Heart right ventricle (tissue), 16 donors: ENCODE measurements at regions not wholly inside any gene's neighbourhood (a gene's known extent, or its start where the extent isn't known, plus 50 kb on each side); places are given as distances from the start of the nearest gene placed in this dataset.

ENCODE experiments used
- ATAC-seq, 8 donors: fragments of 200-7000 bp; cut with Tn5 transposase; one replicate each; pipeline ENCODE4 v1.9.1; 2020; ENCODE audit warnings: mild to moderate bottlenecking in 8 of 8, moderate library complexity in 8 of 8, moderate number of reproducible peaks in 1 of 8
- DNase-seq, 2 donors: peaks; one replicate each; pipeline ENCODE4 v3.0.0-alpha.2; 2020
- H3K27ac ChIP-seq, 10 donors: fragments of 200-600 bp; sonication (generic) in 2 of 10; one replicate each; pipeline versions ENCODE4 v1.5.0 to v1.8.0; 2020 to 2022; ENCODE audit warnings: mild to moderate bottlenecking in 3 of 10
- H3K27me3 ChIP-seq, 7 donors: fragments of 200-600 bp; one replicate each; pipeline ENCODE4 v1.8.0; 2021 to 2022; ENCODE audit warnings: mild to moderate bottlenecking in 2 of 7
- H3K36me3 ChIP-seq, 9 donors: fragments of 200-600 bp; sonication (generic) in 1 of 9; one replicate each; pipeline versions ENCODE4 v1.5.0 to v1.8.0; 2020 to 2022; ENCODE audit warnings: mild to moderate bottlenecking in 2 of 9
- H3K4me1 ChIP-seq, 9 donors: fragments of 200-600 bp; sonication (generic) in 1 of 9; one replicate each; pipeline versions ENCODE4 v1.5.0 to v1.8.0; 2020 to 2022; ENCODE audit warnings: mild to moderate bottlenecking in 4 of 9
- H3K4me3 ChIP-seq, 10 donors: fragments of 200-600 bp; sonication (generic) in 2 of 10; one replicate each; pipeline versions ENCODE4 v1.5.0 to v1.8.0; 2020 to 2022; ENCODE audit warnings: mild to moderate bottlenecking in 7 of 10, moderate library complexity in 2 of 10
- H3K9me3 ChIP-seq, 11 donors: fragments of 200-600 bp in 10 of 11; sonication (generic) in 2 of 11; one replicate each; pipeline versions ENCODE4 v1.5.0 to v1.8.0; 2013 to 2022; ENCODE audit warnings: mild to moderate bottlenecking in 2 of 11, control low read depth in 1 of 11, moderate library complexity in 1 of 11
- WGBS, 2 donors: extraction: QIAGEN DNeasy Blood & Tissue Kit; methylation state at CpG; one replicate each; pipeline ENCODE4 v1.1.7; 2013; ENCODE audit warnings: inconsistent platforms in 1 of 2; 5-methylcytosine and 5-hydroxymethylcytosine counted together
- intact Hi-C, 10 donors: fragments of 100-400 bp; cut with DNase I; formaldehyde crosslinking; loops; one replicate each; pipeline versions ENCODE4 v1.11.1 to v1.14.2; 2022
- TF ChIP-seq, protein P1 (sequence below), 9 donors: fragments of 200-600 bp; sonication (generic) in 2 of 9; IDR thresholded peaks; one replicate each; pipeline versions ENCODE4 v1.5.0 to v1.8.0; 2021 to 2022; ENCODE audit warnings: antibody characterized with exemption in 9 of 9, mild to moderate bottlenecking in 5 of 9, moderate library complexity in 1 of 9
- donor health status: Arrhythmogenic right ventricular cardiomyopathy.
- donor health status: ischemic (EF 13 %, LVEDD 7.1; RV severe dilation, severe dysfunction).
- donor health status: healthy with polysubstance abuse.
- donor health status: DM: no; HTN: yes; CAD: no.
- donor health status: DM: no; HTN: no; CAD: no.
- donor health status: ischemic (EF 25% LVEDD 6.9; RV normal size, moderate dysfunction).
- donor health status: ischemic (EF 25% LVEDD 5.7; RV mildly dilated, moderate dysfunction).
- donor health status: healthy.
- donor health status: DM: yes; HTN: yes; CAD: no.
- donor health status: Ischemic cardiomyopathy.
- donor health status: ischemic (EF 35%, LVEDD 5.7; RV mildly dilated, moderate dysfunction).
- donor health status: nonischemic (EF 11% LVEDD 7.7; RV severe dilation, severe dysfunction).
- donor health status: DM: yes; HTN: yes; CAD: no.
- donor health status: PGD.
- donor health status: ischemic (EF 29% LVEDD 5.4; RV normal size, mild dysfunction).
- donor health status: nonischemic (EF 23%, LVEDD 6.1; RV moderate dilation, normal function).

DNA sequence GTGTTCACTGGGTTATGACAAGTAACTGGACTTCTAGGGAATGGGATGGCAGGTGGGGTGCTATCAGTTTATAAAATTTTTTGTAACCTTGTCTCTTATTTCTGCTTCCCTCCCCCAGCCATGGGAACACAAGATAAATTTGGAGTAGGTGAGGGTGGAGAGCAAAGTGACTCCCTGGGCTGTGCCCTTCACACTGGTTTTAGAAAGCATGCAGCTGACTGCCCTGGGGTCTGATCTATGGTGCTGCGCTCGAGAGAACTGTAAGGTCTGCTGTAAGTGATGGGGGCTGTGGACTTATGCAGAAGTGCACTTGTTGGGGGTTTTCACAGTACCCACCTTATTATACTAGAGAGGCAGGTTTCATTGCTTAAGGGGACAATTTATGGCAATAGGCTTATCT is 247.7 kb upstream of the DMRT1 start:
- no peak for DNase-seq
- Histone ChIP-seq H3K9me3 (peaks cover 0 to 6% (median 0%) of the 10 kb centered on the region in 11 donors), H3K27ac (peak overlapping the region; percentile 63 to 86 (median 81)), H3K36me3 (no peaks in the 10 kb centered on the region), H3K4me3 (peak overlapping the region in 8 of 10 donors; percentile 17 to 38 (median 36)), H3K27me3 (no peaks in the 10 kb centered on the region), H3K4me1 (peaks cover 8 to 57% (median 28%) of the 10 kb centered on the region in 9 donors)
- 57 to 73% methylated on average over 2 of the region's 2 CpGs for WGBS, 2 donors
- intact Hi-C loops: loop anchor here in 3 of 10 donors (5.0 to 10.0 kb wide), 3 partner anchors 59 to 89 kb away; partner anchors contain the start of gene KANK1 (in 1 of the 3)
- TF ChIP-seq, protein P1, sequence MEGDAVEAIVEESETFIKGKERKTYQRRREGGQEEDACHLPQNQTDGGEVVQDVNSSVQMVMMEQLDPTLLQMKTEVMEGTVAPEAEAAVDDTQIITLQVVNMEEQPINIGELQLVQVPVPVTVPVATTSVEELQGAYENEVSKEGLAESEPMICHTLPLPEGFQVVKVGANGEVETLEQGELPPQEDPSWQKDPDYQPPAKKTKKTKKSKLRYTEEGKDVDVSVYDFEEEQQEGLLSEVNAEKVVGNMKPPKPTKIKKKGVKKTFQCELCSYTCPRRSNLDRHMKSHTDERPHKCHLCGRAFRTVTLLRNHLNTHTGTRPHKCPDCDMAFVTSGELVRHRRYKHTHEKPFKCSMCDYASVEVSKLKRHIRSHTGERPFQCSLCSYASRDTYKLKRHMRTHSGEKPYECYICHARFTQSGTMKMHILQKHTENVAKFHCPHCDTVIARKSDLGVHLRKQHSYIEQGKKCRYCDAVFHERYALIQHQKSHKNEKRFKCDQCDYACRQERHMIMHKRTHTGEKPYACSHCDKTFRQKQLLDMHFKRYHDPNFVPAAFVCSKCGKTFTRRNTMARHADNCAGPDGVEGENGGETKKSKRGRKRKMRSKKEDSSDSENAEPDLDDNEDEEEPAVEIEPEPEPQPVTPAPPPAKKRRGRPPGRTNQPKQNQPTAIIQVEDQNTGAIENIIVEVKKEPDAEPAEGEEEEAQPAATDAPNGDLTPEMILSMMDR (IDR thresholded peaks at IDR 0.05): no peak
- ATAC-seq: peak; percentile 30 to 73 (median 52)

DNA sequence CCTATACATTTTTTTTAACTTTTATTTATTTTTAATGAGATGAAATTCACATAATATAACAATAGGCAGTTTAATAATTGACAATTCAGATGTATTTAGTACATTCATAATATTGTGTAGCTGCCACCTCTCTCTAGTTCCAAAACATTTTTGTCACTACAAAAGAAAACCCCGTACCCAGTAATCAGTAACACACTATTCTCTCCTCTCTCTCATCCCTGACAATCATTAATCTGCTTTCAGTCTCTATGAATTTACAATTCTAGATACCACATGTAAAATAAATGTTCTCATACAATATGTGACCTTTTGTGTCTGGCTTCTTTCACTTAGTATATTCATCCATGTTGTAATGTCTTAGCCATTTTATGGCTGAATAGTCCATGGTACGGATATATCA is 244.8 kb upstream of the DMRT1 start:
- Histone ChIP-seq H3K9me3 (peaks cover 0 to 6% (median 0%) of the 10 kb centered on the region in 11 donors), H3K36me3 (no peaks in the 10 kb centered on the region), H3K27me3 (no peaks in the 10 kb centered on the region), H3K4me1 (peaks cover 0 to 41% (median 8%) of the 10 kb centered on the region in 9 donors), H3K27ac (peak overlapping the region in 7 of 10 donors; percentile 22 to 86 (median 81)), H3K4me3 (peak overlapping the region in 5 of 10 donors; percentile 6 to 37 (median 36))
- 81 to 92% methylated on average over 2 of the region's 2 CpGs for WGBS, 2 donors
- intact Hi-C loops: loop anchor here in 2 of 10 donors (10.0 kb wide), 2 partner anchors 62 to 92 kb away; partner anchors contain the start of gene KANK1 (in 1 of the 2)
- no peak for DNase-seq
- TF ChIP-seq, protein P1 (IDR thresholded peaks at IDR 0.05): no peak
- no peak for ATAC-seq

DNA sequence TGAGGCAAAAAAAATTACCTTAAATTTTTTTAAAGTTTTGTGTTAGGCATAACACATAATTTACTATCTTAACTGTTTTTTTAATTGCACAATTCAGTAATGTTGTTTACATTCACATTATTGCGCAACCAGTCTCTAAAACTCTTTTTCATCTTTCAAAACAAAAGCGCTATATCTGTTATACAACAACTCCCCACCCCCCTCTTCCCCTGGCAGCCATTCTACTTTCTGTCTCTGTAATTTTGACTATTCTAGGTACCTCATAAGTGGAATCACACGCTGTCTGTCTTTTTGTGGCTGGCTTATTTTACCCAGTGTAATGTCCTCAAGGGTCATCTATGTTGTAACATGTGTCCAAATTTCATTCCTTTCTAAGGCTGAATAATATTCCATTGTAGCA is 241.5 kb upstream of the DMRT1 start:
- Histone ChIP-seq H3K36me3 (peaks cover 0 to 6% (median 0%) of the 10 kb centered on the region in 9 donors), H3K9me3 (peaks cover 0 to 6% (median 0%) of the 10 kb centered on the region in 11 donors), H3K27ac (peak overlapping the region in 5 of 10 donors; percentile 11 to 61 (median 38)), H3K27me3 (no peaks in the 10 kb centered on the region), H3K4me1 (peaks cover 0 to 30% (median 10%) of the 10 kb centered on the region in 9 donors), H3K4me3 (no peak overlapping the region)
- DNase-seq (no peak), ATAC-seq (peak in 5 of 8 donors; percentile 11 to 77 (median 55))
- 68 to 83% methylated on average over 3 of the region's 3 CpGs for WGBS, 2 donors
- intact Hi-C loops: loop anchor here in 2 of 10 donors (10.0 kb wide), 1 partner anchor 195 kb away; no protein-coding TSS in a partner anchor
- TF ChIP-seq, protein P1 (IDR thresholded peaks at IDR 0.05): no peak

DNA sequence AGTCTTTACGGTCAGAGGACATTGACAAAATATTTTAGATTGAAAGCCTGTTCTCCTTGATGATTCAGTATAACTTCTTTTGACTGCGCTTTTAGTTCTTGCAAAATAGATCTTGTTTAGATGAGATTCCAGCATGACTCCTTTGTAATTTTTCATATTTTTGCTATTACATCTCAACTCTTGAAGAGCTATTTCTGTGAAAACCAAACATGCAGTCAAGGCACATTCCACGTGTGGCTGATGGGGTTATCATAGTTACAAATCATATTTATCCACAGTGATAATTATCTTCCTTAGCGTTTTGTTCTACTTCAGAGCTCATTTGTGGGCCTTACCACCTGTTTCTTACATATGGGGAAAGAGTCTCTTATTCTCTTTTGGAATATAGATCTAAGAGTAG is 238.8 kb upstream of the DMRT1 start:
- 74 to 80% methylated on average over 4 of the region's 4 CpGs for WGBS, 2 donors
- intact Hi-C loops: loop anchor here in 2 of 10 donors (10.0 kb wide), 1 partner anchor 198 kb away; no protein-coding TSS in a partner anchor
- Histone ChIP-seq H3K27ac (no peak overlapping the region), H3K9me3 (peaks cover 0 to 4% (median 0%) of the 10 kb centered on the region in 11 donors), H3K4me1 (peaks cover 0 to 21% (median 10%) of the 10 kb centered on the region in 9 donors), H3K27me3 (no peaks in the 10 kb centered on the region), H3K36me3 (peaks cover 0 to 6% (median 0%) of the 10 kb centered on the region in 9 donors), H3K4me3 (no peak overlapping the region)
- ATAC-seq: no peak
- TF ChIP-seq, protein P1 (IDR thresholded peaks at IDR 0.05): no peak
- no peak for DNase-seq
